VCaP (cell line): ENCODE measurements at regions not wholly inside any gene's neighbourhood (a gene's known extent, or its start where the extent isn't known, plus 50 kb on each side); places are given as distances from the start of the nearest gene placed in this dataset.

Experiments used
- H3K27ac ChIP-seq: fragments of 450-650 bp; 2 replicates; pipeline ENCODE4 v1.5.1; 2017
- TF ChIP-seq, protein P1 (sequence below): fragments of 450-650 bp; conservative IDR thresholded peaks from 2 replicates; pipeline ENCODE4 v1.5.1; 2017; ENCODE audit warnings: mild to moderate bottlenecking, moderate library complexity

DNA sequence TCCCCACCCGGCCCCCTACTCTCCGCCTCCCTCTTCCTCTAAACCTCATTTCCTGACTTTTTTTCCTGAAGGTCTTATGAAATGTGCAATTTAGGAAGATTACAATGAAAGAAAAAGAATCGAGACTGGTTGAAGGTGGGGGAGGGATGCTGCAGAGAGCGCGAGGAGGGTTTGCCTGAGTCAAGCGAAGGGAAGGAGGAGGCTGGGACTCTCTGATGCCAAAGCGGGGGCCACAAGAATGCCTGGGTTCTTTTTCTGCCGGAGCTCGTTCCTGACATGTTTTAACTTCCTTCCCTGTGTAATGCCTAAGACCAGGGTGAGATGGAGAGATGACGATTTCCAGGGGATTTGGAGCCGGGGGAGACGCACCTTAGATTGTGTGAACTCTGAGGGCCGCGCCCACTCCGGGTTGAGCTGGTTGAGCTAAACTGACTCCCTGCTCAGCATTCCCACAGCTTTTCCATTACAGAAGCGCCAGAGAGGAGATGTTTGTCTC is 270.5 kb upstream of the SORL1-AS1 start:
- no peak overlapping the region for H3K27ac ChIP-seq
- TF ChIP-seq, protein P1, sequence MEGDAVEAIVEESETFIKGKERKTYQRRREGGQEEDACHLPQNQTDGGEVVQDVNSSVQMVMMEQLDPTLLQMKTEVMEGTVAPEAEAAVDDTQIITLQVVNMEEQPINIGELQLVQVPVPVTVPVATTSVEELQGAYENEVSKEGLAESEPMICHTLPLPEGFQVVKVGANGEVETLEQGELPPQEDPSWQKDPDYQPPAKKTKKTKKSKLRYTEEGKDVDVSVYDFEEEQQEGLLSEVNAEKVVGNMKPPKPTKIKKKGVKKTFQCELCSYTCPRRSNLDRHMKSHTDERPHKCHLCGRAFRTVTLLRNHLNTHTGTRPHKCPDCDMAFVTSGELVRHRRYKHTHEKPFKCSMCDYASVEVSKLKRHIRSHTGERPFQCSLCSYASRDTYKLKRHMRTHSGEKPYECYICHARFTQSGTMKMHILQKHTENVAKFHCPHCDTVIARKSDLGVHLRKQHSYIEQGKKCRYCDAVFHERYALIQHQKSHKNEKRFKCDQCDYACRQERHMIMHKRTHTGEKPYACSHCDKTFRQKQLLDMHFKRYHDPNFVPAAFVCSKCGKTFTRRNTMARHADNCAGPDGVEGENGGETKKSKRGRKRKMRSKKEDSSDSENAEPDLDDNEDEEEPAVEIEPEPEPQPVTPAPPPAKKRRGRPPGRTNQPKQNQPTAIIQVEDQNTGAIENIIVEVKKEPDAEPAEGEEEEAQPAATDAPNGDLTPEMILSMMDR = no peak

DNA sequence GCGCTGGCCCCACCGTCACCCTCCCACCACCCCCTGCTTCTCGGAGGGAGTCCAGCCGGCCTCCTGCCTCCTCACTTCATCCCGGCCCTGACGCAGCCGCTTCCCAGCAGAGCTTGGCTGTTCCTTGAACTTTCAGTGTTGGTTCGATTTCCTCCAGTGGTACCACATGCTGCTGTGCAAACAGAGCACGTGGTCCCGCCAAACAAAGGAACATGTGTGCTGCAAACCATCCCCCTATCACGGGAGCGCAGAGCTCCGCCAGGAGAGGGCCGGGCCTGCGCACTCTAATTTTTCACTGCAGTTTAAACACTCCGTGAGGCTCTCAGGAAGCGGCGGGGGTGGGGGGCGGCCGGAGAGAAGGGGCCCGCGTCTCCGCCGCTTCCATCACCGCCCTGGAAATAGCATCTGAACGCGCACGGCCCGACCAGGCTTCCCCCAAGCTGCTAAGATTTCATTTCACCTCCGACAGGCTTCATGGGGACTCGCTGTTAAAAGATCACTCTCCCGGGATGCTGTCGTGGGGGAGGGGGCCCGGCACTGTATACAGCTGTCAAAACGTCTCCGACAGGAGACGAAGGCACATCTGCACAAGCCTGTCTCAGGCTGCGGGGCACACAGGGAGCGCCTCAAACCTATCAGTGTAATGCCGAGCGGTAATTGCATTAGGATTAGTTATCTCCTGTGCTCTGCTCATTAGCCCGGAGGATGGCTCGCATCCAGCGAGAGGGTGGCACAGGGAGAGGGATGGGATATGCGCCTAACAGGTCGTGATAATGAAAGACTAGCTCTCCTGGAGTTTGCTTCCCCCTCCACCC is 269.9 kb upstream of the SORL1-AS1 start:
- H3K27ac ChIP-seq = no peak overlapping the region
- TF ChIP-seq, protein P1 = no peak

DNA sequence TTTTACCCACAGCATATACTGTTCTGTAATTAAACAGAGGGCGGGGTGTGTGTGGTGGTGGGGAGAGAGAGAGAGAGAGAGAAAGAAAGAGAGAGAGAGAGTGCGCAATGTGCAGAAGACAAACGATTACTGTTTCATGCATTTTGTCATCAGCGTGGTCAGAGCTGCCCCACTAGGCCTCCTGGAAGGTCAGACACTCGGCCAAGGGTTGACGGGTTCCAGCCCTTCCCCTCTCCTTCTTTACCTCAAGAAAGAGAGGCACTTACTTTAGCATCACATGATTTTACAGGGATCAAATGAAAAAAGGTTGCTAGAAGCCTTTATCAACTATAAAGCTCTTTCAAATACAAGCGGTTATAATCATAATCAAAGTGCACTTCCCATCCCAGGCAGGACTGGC is 269.2 kb upstream of the SORL1-AS1 start:
- TF ChIP-seq, protein P1 = no peak
- no peak overlapping the region for H3K27ac ChIP-seq

DNA sequence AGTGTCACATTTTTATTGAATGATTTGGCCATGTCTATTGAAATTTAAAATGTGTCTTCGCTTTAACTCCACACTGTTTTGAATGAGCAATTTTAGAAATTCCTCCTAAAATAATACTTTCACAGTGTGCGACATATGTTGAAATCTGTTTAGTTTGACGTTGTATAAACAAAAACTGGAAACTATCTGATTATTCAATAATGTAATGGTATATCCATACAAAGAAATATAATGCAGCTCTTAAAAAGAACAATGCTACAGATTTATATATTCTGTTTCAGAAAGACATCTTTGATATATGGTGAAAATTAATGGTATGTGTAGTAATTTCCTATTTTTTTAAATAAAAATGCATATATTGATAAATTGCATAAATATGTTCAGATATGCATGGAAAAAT is 268.7 kb upstream of the SORL1-AS1 start:
- no peak overlapping the region for H3K27ac ChIP-seq
- TF ChIP-seq, protein P1 = no peak

DNA sequence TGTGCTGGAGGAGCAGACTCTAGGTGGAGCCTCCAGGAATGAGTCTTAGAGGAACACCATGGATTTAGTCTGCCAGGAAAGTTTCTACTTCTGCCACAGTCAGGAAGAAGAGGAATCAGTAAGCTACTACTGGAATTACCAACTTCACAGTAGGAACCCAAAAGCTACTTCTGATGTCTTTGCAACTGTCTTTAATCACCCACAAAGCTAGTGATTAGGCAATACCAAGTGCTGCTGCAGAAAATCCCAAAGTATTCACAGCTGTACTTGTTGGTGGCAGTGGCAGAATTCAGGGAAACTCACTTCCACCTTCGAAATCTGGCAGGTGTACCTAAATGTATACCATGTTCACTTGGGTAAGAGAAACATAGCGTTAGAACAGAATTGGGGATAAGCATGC is 264.5 kb upstream of the SORL1-AS1 start:
- TF ChIP-seq, protein P1 = no peak

DNA sequence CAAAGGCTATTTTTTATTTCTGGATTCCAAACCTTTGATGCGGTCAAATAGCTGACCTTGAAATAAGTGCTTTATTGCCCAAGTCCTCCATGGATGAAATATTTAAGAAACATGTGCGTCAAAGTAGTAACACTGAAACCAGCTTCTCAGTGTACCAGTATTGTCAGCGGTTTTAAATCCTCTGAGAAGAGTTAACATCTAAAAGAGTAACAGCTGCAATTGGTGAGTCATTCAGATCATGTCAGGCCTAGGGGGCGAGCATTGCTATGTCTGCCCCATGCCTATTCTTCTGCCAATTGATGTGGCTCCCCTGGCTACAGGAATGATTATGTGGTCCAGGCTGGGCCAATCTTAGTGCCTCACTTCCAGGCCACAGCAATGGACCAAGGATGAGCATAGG is 263.3 kb upstream of the SORL1-AS1 start:
- TF ChIP-seq, protein P1 = no peak
- no peak overlapping the region for H3K27ac ChIP-seq

More for the DNA sequence above, 264.5 kb upstream of the SORL1-AS1 start:
- H3K27ac ChIP-seq = no peak overlapping the region

DNA sequence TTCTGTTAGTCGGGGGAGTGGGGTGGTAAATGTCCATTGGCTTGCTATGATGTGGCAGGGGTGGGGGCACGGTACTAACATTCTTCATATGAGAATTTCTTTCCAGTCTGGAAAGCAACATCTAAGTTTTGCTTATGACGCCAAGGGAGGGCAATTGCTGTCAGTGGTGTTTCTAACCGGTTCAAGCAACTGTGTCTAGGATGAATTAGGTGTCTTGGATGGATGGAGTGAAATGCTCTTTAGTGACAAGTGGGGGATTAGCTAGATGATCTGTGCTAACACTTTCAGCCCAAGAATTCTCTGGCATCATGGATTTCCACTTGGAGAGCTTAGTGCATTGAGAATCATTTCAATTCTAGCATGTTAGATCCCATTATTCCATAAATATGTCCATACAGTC is 262.6 kb upstream of the SORL1-AS1 start:
- TF ChIP-seq, protein P1 = no peak
- no peak overlapping the region for H3K27ac ChIP-seq
